ENCODE measurements at regions not wholly inside any gene's neighbourhood (a gene's known extent, or its start where the extent isn't known, plus 50 kb on each side); places are given as distances from the start of the nearest gene placed in this dataset.

GRCh38 chr22:48051796-48052620 lies 1289.6 kb downstream of the TBC1D22A start:
- TF ChIP-seq, protein P1, sequence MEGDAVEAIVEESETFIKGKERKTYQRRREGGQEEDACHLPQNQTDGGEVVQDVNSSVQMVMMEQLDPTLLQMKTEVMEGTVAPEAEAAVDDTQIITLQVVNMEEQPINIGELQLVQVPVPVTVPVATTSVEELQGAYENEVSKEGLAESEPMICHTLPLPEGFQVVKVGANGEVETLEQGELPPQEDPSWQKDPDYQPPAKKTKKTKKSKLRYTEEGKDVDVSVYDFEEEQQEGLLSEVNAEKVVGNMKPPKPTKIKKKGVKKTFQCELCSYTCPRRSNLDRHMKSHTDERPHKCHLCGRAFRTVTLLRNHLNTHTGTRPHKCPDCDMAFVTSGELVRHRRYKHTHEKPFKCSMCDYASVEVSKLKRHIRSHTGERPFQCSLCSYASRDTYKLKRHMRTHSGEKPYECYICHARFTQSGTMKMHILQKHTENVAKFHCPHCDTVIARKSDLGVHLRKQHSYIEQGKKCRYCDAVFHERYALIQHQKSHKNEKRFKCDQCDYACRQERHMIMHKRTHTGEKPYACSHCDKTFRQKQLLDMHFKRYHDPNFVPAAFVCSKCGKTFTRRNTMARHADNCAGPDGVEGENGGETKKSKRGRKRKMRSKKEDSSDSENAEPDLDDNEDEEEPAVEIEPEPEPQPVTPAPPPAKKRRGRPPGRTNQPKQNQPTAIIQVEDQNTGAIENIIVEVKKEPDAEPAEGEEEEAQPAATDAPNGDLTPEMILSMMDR (IDR thresholded peaks at IDR 0.05; ENCODE audit: insufficient read depth, low read length, poor library complexity, severe bottlenecking): no peak
- no peak for TF ChIP-seq EZH2phosphoT487 (conservative IDR thresholded peaks at IDR 0.05; ENCODE audit: low read length)
